G401.6 (cell line): ENCODE measurements at regions not wholly inside any gene's neighbourhood (a gene's known extent, or its start where the extent isn't known, plus 50 kb on each side); places are given as distances from the start of the nearest gene placed in this dataset.
"Not testable (repeated sequence)": the region's sequence is repeated elsewhere in the genome, so short reads cannot be mapped to it uniquely, and the experiment has no call there.

Source experiments
- FAIRE-seq: peaks from 2 replicates; lab custom pipeline; 2012; peaks lifted over from hg19 to GRCh38; lab: Jason Lieb, UNC

GRCh38 chr1:30527511-30528140, 195.8 kb downstream of the MATN1 start:
- no peak for FAIRE-seq

DNA sequence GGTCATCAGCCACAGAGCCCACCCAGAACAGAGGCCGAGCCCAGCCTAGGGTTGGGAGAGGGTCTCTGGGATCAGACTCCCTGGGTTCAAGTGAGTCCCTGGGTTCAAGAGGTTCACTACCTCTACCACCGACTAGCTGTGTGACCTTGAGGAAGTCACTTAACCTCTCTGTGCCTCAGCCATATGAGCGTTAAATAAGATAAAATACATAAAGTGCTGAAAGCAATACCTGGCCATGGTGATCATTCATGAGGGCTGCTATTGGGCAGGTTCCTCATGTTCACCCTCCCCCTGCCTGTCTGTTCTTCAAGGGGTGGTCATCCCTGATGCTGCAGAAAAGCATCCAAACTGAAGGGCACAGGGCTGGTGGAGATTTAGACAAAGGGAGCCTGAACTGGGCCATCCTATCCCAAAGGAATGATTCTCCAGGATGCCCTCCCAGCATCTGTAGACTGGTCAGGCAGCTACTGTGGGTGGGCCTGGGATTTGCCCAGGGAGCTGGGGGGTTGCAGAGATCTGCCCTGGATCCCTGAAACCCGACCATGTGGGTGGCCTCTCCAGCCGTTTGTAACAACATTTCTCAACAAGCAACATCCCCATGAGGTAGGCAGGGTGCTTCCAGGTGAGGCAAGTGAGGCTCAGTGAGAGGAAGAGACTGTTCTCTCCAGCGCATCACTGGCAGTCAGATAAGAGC, 196.6 kb downstream of the MATN1 start:
- FAIRE-seq: no peak

- no peak for FAIRE-seq
These were observed 197.3 kb downstream of the MATN1 start for GRCh38 chr1:30525971-30526651.

GRCh38 chr1:30525631-30525970, 197.8 kb downstream of the MATN1 start:
- FAIRE-seq: no peak

DNA sequence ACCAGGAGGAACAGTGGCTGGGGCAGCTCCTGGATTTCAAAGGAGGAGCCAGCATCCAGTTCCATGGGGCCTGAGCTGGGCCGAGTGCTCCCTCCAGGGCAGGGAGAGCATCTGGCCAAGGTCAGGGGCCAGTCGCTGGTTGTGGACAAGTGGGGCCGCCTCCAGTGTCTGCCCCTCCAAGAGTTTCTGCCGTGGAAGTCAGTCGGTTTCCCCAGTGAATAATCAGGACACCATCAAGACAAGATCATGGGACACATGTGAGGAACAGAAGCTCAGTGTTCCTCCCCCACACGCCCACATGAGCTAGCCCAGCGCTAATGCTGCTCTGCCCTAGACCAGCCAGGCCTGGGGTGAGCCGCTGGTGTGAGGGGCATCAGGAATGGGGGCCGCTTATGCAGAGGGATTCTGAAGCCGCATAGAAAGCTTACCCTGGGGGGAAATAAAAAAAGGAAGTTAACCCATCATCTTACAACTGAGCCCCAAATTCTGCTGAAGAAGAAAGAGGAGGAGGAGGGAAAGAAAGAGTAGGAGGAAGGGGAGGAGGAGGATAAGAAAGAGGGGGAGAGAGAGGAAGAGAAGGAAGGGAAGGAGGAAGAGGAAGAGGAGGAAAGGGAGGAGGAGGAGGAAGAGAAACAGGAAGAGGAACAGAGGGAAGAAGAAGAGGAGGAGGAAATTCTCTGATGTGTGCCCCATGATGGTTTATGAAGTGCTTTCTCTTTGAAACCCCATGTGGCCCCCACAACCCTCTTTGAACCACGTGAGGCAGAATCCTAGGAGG, 198.4 kb downstream of the MATN1 start:
- no peak for FAIRE-seq

DNA sequence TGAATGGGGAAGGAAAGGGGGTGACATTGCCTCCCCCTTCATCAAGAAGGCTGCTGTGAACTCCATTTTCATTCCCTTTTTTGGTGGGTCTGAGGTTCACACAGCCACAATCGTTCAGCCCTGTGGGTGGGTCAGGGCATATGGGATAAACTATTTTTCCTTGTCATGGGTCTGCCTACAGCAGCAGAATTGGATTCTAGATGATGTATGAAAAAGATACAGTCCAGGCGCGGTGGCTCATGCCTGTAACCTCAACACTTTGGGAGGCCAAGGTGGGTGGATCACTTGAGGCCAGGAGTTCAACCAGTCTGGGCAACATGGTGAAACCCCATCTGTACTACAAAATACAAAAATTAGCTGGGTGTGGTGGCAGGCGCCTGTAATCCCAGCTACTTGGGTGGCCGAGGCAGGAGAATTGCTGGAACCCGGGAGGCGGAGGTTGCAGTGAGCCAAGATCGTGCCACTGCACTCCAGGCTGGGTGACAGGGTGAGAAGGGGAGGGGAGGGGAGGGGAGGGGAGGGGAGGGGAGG, 199.3 kb downstream of the MATN1 start:
- not testable (repeated sequence) for FAIRE-seq

DNA sequence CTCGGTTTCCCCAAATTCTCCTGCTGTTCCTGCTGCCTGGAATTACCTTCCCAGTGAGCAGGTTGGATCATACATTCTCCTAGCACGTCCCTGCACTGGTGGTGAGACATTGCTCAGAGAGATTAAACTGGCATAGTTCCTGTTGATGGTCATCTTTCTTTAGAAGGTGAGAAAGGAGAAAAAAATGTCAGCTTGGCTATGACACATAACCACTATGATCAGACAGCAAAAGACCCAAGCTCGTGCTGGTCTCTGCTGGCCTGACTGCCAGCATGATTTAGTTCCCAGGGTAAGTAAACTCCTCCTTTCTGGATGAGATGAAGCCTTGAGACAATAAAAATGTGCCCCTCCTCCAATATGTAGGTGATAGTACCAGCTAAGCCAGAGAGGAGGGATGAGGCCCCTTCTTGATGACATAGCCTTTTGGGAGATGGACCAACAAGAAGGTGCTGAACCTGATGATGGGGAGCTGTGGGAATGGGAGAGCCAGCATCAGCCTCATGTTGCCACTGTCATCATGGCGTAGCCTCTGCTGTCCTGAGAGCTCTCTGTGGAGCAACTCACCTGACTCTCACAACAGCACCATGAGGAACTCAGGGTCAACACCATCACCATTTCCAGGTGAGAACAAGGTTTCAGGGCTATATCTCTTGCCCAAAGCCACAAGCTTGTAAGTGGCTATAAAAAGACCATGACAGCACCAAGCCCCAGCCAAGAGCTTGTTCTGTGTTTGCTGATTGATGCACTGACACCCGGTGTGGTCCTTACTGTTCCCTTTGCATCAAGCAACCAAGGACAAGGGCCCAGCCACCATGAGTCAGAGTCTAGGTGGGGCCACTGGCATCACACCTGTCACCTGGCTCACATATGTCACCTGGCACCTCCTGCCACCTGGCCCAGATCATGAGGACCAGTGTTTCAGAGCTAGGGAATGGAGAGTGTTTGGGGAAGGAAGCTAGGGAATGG, 200.0 kb downstream of the MATN1 start:
- no peak for FAIRE-seq

GRCh38 chr1:30522031-30523004, 201.1 kb downstream of the MATN1 start:
- no peak for FAIRE-seq

DNA sequence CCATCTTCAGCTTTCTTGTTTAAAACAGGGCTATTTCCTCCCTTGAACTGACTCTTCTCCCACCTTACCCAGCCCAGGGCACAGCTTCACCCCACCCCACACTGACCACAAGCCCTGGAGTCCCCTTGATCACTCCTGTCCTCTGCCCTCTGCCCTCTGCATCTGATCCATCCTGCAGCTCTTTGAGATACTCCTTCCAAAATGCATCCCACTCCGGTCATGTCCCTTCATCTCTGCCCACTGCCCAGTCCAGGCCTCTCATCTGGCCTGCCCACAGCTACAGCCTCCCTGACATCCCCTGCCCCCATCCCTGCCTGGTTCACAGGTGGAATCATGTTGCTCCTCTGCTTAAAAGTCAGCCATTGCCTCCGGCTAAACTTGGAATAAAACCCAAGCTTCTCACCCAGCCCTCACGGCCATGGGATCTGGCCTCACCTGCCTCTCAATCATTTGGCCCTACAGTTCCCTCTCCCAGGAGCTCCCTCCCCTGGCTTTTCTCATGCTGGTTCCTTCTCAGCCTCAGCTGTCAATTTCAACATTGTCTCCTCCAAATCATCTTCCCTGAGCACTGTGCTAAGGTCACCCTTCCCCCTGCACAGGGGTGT, 202.0 kb downstream of the MATN1 start:
- FAIRE-seq: no peak

DNA sequence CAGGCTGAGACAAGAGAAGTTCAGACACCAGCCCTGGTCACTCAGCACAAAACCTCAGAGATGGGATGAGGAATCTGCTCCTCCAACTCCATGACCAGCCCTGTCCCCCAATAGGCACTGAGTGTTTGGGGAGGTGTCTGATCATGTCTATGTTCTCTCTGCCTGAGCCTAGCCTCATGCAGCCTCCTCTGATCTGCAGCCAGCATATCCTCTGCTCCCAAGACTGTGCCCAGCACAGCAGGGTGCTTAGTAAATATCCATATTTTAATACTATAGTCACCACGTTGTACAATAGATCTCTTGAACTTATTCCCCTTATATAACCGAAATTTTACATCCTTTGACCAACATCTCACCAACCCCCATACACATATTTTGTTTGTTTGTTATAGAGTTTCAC, 202.9 kb downstream of the MATN1 start:
- no peak for FAIRE-seq

GRCh38 chr1:30519201-30519763, 204.1 kb downstream of the MATN1 start:
- FAIRE-seq: no peak

- FAIRE-seq: no peak
These were observed 204.7 kb downstream of the MATN1 start for GRCh38 chr1:30518696-30519095.

DNA sequence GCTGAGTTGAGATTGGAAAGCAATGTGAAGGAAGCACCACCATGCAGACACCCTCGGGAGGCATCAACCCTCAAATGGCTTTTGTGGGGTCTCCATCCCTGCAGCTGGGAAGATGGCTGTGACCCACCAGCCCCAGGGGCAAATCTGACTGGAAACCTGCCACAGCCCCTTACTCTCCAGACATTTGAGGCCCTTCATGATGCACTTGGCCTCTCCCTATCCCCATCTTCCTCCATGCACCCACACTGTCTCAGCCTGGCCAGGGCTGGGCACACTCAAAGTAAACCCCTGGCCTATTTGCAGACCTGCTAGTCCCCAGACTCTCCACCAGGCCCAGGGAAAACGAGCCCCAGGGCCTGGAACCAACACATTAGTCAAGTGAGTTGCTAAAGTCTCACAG, 205.2 kb downstream of the MATN1 start:
- no peak for FAIRE-seq

- FAIRE-seq: not testable (repeated sequence)
These were observed 205.7 kb downstream of the MATN1 start for GRCh38 chr1:30517666-30518065.

GRCh38 chr1:30517241-30517640, 206.1 kb downstream of the MATN1 start:
- FAIRE-seq: not testable (repeated sequence)

DNA sequence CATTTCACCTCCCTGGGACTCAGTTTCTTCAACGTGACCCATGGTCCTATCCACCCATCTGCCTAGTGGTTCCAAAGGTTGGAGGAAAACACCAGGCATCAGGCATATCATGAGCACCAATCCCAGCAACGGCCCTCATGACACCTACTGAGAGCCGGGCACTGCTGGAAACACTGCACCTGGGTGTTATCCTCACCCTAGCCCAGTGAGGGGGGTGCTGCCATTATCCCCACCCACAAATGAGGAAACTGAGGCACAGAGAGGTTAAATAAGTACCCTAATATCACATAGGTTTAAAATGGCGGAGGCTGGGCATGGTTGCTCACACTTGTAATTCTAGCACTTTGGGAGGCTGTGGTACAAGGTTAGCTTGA, 206.9 kb downstream of the MATN1 start:
- FAIRE-seq: no peak

GRCh38 chr1:30515755-30516484, 207.5 kb downstream of the MATN1 start:
- FAIRE-seq: no peak

DNA sequence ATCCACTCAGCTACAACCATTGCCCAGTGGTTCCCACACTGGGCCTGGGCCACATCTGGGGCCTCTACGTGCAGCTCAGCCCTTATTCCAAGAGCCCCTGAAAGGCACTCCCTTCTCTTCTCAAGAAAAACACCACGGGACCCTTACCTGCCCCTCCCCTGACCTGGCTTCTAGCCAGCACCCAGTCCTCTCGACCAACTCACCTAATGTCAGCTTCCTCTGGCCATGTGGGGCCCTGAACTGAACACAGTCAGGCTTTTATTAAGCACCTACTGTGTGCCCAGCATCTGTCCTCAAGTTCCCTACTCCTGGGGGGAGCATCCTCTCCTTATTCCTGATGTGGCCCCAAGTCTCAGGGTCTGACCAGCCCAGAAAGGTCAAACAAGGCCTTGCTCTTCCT, 208.4 kb downstream of the MATN1 start:
- no peak for FAIRE-seq

GRCh38 chr1:30514137-30514654, 209.2 kb downstream of the MATN1 start:
- FAIRE-seq: no peak
